GM18951 (cell line): ENCODE measurements at regions not wholly inside any gene's neighbourhood (a gene's known extent, or its start where the extent isn't known, plus 50 kb on each side); places are given as distances from the start of the nearest gene placed in this dataset.

ENCODE experiments used
- POLR2A ChIP-seq: IDR thresholded peaks from 4 replicates; pipeline ENCODE4 v1.6.1; 2011; ENCODE audit warnings: mild to moderate bottlenecking; ENCODE audit not compliant: insufficient read length, insufficient read depth; ENCODE audit errors: extremely low read depth
- in situ Hi-C: fragments of 300-500 bp; cut with MboI; formaldehyde crosslinking; loops from one replicate; pipeline ENCODE4 v1.12.0; 2022; ENCODE audit warnings: low sequenced_read_pairs, mixed read lengths, inconsistent platforms; ENCODE audit not compliant: unreplicated experiment

GRCh38 chr16:85355515-85355837 lies 243.2 kb upstream of the CIBAR2 start:
- no peak for TF ChIP-seq POLR2A
- in situ Hi-C loops, result no loop called here

- TF ChIP-seq POLR2A, result no peak
- in situ Hi-C loops, result no loop called here
Observed at GRCh38 chr16:85356157-85356556, 243.9 kb upstream of the CIBAR2 start.

- TF ChIP-seq POLR2A, result no peak
- in situ Hi-C loops, result no loop called here
Observed at GRCh38 chr16:85357323-85357722, 245.1 kb upstream of the CIBAR2 start.

GRCh38 chr16:85357924-85358505 lies 245.7 kb upstream of the CIBAR2 start:
- in situ Hi-C loops, result no loop called here
- no peak for TF ChIP-seq POLR2A

GRCh38 chr16:85358704-85359146 lies 246.5 kb upstream of the CIBAR2 start:
- in situ Hi-C loops, result no loop called here
- no peak for TF ChIP-seq POLR2A

- TF ChIP-seq POLR2A, result no peak
- in situ Hi-C loops, result no loop called here
Observed at GRCh38 chr16:85359147-85359822, 247.0 kb upstream of the CIBAR2 start.

GRCh38 chr16:85360323-85361277 lies 248.3 kb upstream of the CIBAR2 start:
- in situ Hi-C loops, result no loop called here
- no peak for TF ChIP-seq POLR2A

GRCh38 chr16:85361441-85362118 lies 249.3 kb upstream of the CIBAR2 start:
- no peak for TF ChIP-seq POLR2A
- in situ Hi-C loops, result no loop called here

- no peak for TF ChIP-seq POLR2A
- in situ Hi-C loops, result no loop called here
Observed at GRCh38 chr16:85362443-85362842, 250.2 kb upstream of the CIBAR2 start.

- TF ChIP-seq POLR2A, result no peak
- in situ Hi-C loops, result no loop called here
Observed at GRCh38 chr16:85363427-85363826, 249.7 kb upstream of the GSE1 start.

GRCh38 chr16:85363881-85364280 lies 249.2 kb upstream of the GSE1 start:
- no peak for TF ChIP-seq POLR2A
- in situ Hi-C loops, result no loop called here

GRCh38 chr16:85364323-85365040 lies 248.6 kb upstream of the GSE1 start:
- in situ Hi-C loops, result no loop called here
- no peak for TF ChIP-seq POLR2A
